GM18499 (cell line): ENCODE measurements at regions not wholly inside any gene's neighbourhood (a gene's known extent, or its start where the extent isn't known, plus 50 kb on each side); places are given as distances from the start of the nearest gene placed in this dataset.

Source experiments
- ATAC-seq: cut with Tn5 transposase; IDR thresholded peaks from one replicate; pipeline ENCODE4 v1.9.1; 2021; ENCODE audit warnings: moderate number of reproducible peaks; ENCODE audit not compliant: insufficient read depth, unreplicated experiment

DNA sequence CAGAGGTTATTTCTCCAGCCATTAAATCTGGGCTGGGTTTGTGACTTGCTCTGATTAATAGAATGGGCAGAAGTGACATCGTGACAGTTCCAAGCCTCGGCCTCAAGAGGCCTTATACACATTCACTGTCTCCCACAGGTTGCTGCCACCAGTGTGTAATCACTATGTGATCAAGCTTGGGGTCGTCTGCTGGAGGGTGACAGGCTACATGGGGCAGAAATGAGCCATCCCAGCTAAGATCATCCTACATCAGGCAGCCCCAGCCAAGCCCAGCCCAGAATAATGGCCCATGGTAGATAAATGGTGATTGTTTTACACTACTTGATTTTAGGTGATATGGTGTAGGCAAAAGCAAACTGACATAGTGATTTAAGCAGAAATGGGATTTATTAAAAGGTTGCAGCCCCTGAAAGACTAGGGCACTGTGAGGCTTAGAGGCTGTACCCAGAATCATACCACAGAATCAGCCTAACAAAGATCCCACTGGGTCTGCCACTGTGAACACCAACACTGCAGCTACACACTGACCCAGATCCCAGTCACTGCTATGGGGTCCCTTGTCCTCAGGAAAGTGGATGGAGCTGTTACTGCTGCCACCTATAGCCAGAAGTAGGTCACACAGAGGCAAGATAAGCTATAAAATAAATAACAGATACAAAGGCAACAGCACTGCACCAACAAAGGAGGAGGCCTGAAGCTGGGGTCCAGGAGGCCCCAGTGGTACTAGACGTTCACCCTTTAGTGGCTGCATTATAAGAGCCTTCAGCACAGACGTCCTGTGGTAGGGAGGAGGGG, 159.6 kb upstream of the RBPJ start:
- ATAC-seq = no peak

DNA sequence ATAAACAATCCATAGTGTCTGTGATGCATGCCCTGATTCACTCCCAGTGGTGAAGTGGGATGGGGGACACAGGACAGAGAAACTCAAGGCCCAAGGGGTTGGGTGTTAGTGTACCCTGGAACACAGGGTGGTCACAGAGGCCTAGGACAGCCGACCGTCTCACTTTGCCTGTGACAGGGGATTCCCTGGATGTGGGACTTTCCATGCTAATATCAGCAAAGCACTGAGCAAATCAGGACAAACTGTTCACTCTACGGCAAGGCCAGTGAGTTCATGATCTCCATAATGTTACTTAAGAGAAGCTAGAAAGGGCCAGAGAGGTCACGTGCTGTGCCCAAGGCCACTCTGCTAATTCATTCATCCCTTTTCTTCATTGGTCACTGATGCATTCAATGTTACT, 158.7 kb upstream of the RBPJ start:
- no peak for ATAC-seq

DNA sequence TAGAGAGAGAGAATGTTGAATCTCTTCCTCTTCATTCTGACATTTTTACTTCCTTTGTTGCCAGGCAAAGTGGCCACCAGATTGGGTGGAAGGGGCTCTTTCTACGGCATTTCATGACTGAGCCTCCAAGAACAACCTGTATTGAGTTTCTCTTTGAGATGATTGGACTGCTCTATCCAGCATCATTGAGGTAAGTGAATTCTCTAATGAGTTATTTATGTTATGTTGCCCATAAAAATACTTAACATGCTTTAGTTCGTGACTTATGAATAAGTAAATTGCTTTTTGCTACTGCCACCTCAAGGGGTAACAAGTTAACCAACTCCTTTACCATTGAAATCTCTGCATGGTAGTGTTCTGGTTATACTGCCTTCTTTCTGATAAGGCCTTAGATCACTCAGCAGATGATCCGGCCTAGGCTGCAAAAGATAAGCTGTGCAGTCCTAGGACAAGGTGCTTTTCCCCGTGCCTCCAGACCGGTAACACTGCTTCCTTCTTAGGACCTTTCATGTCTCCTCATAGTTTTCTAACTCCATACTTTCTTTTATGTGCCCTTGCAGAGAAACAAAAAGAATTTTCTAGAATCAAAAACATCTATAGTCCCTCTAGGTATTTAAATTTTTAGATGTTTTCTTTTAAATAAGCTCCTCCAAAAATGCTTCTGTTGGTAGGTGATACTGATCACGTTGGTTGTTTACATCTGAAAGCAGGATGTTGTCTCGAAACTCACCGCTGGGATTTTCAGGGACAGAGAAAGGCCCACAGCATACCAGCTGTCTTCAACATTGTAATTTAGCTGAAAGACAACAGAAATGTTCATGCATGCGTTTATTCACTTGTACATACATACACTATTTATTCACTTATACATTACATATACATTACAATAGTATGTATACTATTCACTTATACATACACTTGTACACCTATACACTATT, 157.1 kb upstream of the RBPJ start:
- ATAC-seq = no peak

DNA sequence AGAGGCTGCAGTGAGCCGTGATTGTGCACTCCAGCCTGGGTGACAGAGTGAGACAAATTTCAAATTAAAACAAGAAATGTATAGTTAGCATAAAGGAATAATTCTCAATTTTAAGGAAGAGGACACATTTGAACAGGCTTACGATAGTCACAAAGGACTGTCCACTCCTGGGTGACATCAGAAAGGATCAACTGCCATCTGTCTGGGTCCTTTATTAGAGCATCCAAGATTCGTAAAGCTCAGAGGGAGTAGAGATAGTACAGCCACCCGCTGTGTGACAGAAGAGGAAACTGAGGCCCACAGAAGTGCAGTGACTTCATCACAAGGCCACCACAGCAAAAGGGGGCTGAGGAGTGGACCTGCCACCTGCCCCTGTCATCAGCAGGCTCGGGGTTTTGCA, 149.3 kb upstream of the RBPJ start:
- ATAC-seq = no peak

DNA sequence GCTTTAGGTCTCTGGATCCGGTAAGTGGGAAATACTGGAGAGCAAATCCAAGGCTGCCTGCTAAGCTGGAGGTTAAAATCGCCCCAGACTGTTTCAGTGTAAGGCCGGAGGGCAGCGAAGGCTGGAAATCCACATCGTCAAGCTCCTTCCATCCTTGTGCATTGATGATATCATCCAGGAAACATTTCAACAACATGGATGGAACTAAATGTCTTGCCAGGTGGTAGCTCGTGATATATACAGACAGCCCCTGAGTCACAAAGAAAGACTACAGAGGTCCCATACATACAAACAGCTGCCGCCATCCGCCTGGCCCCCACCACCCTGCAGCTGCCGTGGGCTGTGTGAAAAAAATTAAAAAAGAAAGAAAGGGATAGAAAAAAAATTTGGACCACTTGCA, 148.9 kb upstream of the RBPJ start:
- ATAC-seq = no peak

DNA sequence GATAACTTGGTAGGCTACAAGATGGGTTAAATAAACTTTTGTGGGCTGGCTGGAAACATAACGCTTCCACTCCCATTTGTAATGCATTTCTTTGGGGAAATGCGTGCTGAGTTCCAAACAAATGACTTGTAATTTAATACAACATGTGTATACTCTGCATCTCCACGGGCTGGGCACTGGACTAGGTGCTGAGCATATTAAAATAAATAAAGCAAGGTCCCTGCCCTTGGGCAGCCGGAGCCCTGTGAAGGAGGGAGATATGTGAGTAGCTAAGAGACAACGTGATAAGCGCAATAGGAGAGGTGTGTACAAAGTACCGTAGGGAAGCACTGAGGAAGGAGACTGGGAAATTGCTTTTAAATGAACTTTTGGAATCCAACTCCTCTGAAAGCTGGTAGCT, 147.2 kb upstream of the RBPJ start:
- no peak for ATAC-seq

DNA sequence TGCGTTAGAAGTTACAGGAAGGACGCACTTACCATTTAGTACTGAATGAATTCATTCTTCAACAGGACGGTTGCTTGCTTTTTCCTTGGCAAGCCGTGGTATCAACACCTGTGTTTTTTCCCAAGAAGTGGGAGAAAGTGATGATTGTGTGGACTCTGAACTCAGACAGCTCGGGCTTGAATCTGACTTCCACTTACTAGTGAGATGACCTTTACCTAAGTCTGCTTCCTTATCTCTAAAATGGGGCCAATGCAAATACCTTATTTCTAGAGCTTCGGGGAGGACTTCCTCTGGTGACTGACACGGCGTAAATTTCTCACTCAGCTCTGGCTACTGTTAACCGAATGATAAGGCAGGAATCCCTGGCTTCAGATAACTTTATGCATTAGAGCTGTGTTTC, 146.8 kb upstream of the RBPJ start:
- no peak for ATAC-seq

DNA sequence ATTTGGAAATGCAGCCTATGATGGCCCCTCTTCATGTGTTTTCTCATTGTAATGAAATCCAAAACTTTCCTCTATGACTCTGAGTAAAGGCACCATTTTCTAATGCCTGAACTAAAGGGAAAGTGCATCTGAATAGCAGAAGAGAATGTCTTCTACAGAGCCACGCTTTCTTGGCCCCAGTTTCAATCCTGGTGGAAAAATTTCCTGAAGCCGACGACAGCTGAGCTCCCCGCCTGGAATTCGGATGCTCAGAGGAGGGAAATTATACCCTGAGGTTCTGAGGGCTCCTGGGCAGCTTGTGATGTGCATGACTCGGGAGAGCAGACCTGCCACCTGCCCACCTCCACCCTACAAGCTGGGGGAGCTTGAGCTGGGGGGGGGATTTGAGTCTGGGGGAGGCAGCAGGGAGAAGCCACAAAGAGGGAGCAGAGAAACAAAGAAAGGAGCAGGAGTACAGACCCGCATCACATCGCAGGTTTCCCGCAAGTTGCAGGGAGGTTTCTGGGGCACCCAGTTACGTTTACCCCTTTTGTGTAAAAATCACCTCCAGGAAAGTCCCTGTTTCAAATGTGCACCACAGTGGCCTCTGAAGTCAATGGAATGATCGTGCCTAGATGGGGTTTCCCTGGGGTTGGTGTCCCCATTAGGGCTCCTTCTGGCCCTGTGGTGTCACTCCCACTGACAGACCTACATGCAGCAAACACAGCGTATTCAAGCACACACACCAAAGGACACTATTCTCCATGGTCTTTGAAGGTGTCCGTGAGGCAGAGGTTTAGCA, 145.6 kb upstream of the RBPJ start:
- ATAC-seq = no peak

DNA sequence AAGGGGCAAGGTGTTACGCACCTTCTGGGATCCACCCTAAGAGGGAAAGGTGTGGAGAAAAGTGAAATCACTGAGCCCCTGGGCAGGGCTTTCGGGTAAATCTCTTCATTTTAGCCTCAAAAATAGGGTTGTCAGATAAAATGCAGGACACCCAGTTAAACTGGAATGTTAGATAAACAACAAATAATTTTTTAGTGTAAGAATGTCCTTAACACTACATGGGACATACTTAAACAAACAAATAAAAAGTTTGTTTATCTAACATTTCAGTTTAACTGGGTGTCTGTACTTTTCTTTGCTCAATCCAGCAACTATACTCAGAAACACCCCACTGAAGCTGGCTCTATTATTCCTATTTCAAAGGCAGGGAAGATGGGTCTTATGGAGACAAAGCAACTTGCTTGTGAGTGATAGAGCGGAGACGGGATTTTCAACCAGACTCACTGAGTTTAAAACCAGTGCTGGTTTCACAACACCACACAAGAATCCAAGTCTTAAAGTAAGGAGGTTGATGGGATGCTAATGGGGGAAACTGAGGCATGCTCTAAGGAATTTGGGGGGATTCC, 144.8 kb upstream of the RBPJ start:
- ATAC-seq = no peak

DNA sequence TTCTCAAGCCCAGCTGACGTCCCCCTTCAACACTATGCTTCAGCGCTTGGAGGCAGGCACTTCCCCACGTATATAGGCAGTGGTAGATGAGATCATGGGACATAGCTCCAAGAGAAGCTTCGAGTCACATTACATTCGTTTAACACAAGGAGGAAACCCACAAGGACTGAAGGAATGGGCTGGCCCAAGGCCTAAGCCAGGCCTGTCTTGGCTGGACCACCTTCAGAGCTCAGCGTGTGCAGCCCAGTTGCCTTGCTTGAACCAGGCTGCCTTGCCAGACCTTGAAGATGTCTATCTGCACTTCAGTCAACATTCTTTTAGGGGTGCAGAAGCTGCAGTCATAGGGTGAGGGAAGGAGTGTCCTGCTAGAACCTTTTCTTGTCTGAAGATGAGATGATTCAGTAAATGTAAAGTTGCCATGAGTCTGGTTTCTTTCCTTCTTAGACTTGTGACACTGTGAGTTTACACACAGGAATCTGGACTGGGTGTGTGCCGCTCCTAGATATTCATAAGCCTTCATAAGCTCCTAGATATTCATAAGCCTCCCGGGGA, 144.1 kb upstream of the RBPJ start:
- no peak for ATAC-seq

DNA sequence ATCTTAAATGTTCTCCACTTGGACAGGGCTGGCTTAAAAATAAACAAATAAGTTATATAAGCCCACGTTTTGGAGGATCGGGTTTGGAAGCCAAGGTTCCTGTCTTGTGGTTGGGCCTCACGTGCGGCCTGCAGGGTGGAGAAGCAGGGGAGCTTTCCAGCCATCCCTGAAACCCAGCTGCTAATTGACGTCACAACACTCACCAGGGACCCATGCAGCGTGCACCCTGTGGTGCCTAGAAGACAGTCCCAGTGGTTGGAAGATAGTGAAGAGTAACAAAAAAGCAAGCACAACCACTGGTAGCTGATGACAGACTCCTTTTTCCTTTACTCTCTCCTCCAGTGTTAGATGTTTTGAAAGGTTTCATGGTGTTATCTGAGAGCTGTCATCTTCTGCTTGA, 142.0 kb upstream of the RBPJ start:
- no peak for ATAC-seq

DNA sequence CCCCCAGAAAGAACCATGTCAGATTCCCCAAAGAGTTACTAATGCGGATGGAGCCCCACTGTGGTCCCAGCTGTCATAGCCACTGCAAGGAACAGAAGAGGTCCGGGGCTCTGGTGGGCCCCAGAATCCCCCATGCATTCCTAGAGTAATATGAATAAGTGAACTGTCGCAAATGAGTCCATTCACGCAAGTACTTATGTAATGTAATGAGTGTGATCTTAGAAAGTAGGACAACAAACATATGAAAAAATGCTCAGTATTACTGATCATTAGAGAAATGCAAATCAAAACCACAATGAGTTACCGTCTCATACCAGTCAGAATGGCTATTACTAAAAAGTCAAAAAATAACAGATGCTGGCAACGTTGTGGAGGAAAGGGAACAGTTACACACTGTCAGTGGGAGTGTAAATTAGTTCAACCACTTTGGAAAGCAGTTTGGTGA, 141.5 kb upstream of the RBPJ start:
- ATAC-seq = peak; percentile 88

DNA sequence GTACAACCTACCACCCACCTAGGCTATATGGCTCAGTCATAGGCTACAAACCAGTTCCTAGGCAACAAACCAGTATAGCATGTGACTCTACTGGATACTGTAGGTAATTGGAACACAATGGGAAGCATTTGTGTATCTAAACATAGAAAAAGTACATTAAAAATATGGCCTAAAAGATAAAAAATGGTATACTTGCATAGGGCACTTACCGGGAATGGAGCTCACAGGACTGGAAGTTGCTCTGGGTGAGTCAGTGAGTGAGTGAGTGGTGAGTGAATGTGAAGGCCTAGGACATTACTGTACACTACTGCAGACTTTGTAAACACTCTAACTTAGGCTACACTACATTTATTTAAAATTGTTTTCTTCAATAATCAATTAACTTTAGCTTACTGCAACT, 139.2 kb upstream of the RBPJ start:
- no peak for ATAC-seq

DNA sequence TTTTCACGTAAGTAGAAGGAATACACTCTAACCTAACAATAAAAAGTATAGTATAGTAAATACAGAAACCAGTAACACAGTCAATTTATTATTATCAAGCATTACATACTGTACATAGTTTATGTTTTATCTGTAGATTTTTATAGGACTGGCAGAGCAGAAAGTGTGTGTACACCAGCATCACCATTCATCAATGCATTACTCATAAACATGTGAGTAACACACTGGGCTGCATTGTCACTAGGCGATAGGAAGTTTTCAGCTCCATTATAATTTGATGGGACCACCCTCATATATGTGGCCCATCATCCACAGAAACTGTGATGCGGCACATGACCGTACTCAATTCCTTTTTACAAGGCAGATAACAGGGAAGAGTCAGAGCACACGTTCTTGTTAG, 137.8 kb upstream of the RBPJ start:
- no peak for ATAC-seq

DNA sequence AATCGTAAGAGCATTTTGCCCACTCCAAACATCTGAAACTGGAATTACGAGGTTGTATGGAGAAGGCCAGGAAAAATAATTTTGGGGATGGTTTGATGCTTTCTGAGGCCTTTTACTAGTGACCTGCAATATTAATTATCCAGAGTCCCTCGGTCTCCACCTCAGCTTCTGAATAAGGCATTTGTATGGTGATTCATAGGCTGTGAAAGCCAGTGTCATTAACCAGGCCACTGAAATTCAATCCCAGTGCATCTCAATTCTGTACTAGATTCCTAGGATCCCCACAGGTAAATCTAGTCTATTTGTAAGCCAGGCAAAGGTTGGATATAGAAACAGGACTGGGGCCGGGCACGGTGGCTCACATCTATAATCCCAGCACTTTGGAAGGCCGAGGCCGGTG, 135.4 kb upstream of the RBPJ start:
- ATAC-seq = no peak

DNA sequence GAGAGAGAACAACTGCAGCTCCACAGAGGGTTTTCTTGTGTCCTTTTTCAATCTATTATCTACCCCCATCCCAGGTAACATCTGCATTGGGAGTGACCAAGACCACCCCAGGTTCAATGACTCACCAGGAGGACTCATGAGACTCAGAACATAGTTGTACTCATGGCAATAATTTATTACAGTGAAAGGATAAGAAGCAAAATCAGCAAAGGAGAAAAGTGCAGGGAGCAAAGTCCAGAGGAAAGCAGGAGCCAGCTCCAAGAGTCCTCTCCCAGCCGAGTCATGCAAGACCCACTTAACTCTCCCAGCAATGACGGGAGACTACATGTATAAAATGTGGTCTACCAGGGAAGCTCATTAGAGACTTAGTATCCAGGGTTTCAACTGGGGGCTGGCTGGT, 129.5 kb upstream of the RBPJ start:
- no peak for ATAC-seq

DNA sequence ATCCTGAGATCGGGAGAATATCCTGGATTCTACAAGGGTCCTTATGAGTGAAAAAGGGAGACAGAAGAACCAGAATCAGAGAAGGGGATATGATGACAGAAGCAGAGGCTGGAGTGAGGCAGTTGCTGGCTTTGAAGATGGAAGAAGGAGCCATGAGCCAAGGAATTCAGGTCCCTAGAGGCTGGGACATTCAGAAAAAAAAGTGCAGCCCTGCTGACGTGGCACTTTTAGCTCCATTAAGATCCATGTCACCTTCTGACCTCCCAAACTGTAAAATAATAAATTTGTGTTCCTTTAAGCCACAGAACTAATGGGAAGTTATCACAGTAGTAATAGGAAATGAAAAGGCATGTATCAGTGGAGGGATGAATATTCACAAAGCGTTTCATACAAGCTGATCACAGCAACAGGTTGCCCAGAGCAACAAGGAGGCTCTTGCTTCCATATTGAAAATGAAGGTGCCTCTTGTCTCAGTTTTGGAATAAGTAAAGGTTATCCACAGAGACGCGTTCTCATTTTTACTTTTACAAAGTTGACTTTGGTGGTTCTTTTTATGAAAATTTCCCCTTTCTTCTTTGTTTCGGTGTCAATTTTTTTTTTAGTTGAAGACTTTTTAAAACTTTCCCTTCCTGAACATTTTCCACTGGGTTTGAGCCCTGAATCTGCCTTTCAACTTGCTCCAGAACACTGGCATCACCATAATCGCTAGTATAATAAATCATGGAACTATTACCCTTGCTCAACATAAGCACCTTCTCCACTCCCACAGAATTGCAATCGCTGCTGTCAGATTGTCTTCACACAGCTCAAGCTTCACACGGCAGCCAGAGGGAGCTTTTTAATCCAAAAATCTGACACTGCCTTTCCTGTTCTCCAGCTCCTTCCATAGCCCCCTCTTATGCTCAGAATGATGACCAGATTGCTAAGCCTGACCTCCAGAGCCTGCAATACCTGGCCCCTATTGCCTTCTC, 127.6 kb upstream of the RBPJ start:
- ATAC-seq = no peak

DNA sequence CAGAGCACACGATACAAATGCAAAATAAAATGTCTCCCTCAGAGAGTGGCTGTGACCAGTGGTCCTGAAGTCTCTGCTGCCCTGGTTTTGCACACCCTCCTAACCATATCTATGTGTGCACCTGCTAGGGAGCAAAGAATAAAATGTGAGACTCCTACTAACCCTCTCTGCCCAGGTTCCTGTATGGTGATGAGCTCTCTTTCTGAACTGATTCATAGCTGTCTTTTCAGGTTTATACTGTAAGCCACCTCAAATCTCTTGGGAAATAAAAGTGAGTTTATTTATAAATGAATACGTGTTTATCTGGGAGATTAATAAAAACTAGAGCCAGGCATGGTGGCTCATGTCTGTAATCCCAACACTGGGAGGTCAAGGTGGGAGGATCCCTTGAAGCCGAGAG, 126.0 kb upstream of the RBPJ start:
- ATAC-seq = peak; percentile 38

DNA sequence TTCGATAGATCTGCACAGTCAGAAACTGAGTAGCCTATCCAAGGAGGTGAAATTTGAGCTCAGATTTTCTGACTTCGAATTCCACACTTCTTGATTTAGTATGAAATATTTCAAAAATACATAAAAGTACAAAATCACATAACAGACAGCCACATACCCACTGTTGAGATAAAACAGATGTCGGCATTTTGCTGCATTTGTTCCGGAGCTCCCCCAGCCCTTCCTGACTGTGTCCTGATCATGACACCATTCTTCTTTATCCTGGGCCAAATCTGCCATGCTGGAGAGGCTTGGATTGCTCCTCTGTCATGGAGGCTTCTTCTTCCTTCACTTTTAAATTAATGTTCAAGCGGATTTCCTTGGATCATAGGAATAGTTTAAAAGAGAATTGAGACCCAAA, 124.2 kb upstream of the RBPJ start:
- no peak for ATAC-seq
